ENCODE measurements at regions not wholly inside any gene's neighbourhood (a gene's known extent, or its start where the extent isn't known, plus 50 kb on each side); places are given as distances from the start of the nearest gene placed in this dataset.

DNA sequence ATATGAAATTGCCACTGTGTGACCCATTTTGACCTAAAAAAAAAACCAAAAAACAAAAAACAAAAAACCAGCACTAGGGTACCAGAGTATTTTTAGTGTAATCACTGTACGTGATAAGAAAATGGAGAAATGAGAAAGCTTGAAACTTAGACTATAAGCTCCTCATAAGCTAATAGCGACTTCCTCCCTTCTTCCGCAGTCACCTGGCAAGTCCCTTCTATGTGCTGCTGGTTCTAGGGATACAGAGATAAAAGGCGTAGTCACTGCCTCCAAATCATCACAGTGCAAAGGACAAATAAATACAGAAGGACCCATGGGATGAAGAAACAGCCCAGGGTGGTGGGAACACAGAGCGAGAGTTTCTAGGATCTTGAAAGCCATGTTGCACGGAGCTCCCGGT lies 190.3 kb downstream of the TM9SF2 start:
- no peak for TF ChIP-seq ELF4 (CRISPR knock-in tag; IDR thresholded peaks at IDR 0.05; ENCODE audit: low read depth)
- no peak for TF ChIP-seq E2F5 (CRISPR knock-in tag; IDR thresholded peaks at IDR 0.05)
- TF ChIP-seq CTCF (IDR thresholded peaks at IDR 0.05): no peak
- TF ChIP-seq OVOL2 (CRISPR knock-in tag; IDR thresholded peaks at IDR 0.05; ENCODE audit: borderline replicate concordance): no peak
